ENCODE measurements at regions not wholly inside any gene's neighbourhood (a gene's known extent, or its start where the extent isn't known, plus 50 kb on each side); places are given as distances from the start of the nearest gene placed in this dataset.

- TF ChIP-seq POLR2A (IDR thresholded peaks at IDR 0.05) = no peak
- TF ChIP-seq CTCF (IDR thresholded peaks at IDR 0.05) = no peak
- no peak overlapping the region for H3K4me3 ChIP-seq (ENCODE audit: low read depth, poor library complexity, severe bottlenecking)
- no peak for DNase-seq (ENCODE audit: low spot score in 2 of 2)
- 44 to 52% methylated on average over 2 of the region's 2 CpGs for WGBS, 2 donors
- intact Hi-C loops (cut with DNase I; ENCODE audit: low total_unique reads) = no loop called here
These were observed 199.8 kb downstream of the C1orf94 start for GRCh38 chr1:34376531-34376930.

- intact Hi-C loops (cut with DNase I; ENCODE audit: low total_unique reads) = no loop called here
- WGBS, 2 donors = 48 to 54% methylated on average over 11 of the region's 11 CpGs
- TF ChIP-seq POLR2A (IDR thresholded peaks at IDR 0.05) = no peak
- no peak for TF ChIP-seq CTCF (IDR thresholded peaks at IDR 0.05)
- no peak for DNase-seq (ENCODE audit: low spot score in 2 of 2)
- H3K4me3 ChIP-seq (ENCODE audit: low read depth, poor library complexity, severe bottlenecking) = no peak overlapping the region
These were observed 202.5 kb downstream of the C1orf94 start for GRCh38 chr1:34378968-34379856.

GRCh38 chr1:34379911-34380310, 203.2 kb downstream of the C1orf94 start:
- no peak overlapping the region for H3K4me3 ChIP-seq (ENCODE audit: low read depth, poor library complexity, severe bottlenecking)
- 73 to 76% methylated on average over 4 of the region's 4 CpGs for WGBS, 2 donors
- DNase-seq (ENCODE audit: low spot score in 2 of 2) = no peak
- TF ChIP-seq POLR2A (IDR thresholded peaks at IDR 0.05) (no peak), CTCF (IDR thresholded peaks at IDR 0.05) (no peak)
- intact Hi-C loops (cut with DNase I; ENCODE audit: low total_unique reads) = no loop called here

DNA sequence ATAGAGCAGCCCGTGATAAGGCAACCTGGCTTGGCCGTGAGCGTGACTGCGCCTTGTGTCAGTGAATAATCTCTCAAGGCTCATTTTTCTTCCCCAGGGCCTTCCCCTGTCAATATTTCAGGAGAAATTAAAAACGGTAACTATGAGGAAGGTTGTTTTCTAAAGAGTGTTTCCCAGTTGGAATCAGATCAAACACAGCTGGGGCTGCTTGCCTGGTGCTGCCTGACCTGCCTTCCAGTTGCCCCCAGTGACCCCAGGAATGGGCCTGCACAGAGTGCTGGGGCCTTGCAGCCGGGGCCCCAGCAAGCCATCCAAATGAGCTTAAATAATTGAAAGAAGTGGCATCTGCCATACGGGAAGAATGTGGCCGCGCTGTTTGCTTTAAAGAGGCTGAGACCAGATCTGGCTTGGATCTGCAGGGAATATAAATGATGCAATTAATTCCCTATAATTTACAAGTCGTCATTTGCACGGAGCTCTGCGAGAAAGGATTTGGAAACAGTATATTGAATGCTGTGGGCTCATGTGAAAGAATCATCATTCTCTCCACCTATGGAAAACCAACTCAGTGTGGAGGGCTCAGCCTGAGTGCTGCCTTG, 203.9 kb downstream of the C1orf94 start:
- DNase-seq (ENCODE audit: low spot score in 2 of 2) = no peak
- intact Hi-C loops (cut with DNase I; ENCODE audit: low total_unique reads) = no loop called here
- H3K4me3 ChIP-seq (ENCODE audit: low read depth, poor library complexity, severe bottlenecking) = no peak overlapping the region
- WGBS, 2 donors = 51 to 54% methylated on average over 12 of the region's 12 CpGs
- TF ChIP-seq POLR2A (IDR thresholded peaks at IDR 0.05) (no peak), CTCF (IDR thresholded peaks at IDR 0.05) (no peak)

DNA sequence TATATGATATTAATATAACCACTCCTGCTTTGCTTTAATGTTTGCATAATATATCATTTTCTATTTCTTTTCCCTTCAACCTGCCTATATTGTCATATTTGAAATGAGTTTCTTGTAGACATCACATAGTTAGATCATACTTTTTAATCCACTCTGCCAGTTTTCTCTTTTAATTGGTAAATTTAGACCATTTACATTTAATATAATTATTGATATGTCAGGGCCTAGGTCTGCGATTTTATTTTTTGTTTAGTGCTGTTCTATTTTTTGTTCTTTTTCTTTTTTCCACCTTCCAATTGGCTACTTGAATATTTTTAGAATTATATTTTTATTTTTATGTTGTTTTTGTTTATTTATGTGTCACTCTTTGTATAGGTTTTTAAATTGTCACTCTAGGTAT, 213.3 kb downstream of the C1orf94 start:
- TF ChIP-seq POLR2A (IDR thresholded peaks at IDR 0.05) (no peak), CTCF (IDR thresholded peaks at IDR 0.05) (no peak)
- 88 to 97% methylated on average over 1 of the region's 1 CpG for WGBS, 2 donors
- intact Hi-C loops (cut with DNase I; ENCODE audit: low total_unique reads) = no loop called here
- DNase-seq (ENCODE audit: low spot score in 2 of 2) = no peak
- no peak overlapping the region for H3K4me3 ChIP-seq (ENCODE audit: low read depth, poor library complexity, severe bottlenecking)

Measured in lower leg skin (tissue), 4 donors.